ENCODE measurements at regions not wholly inside any gene's neighbourhood (a gene's known extent, or its start where the extent isn't known, plus 50 kb on each side); places are given as distances from the start of the nearest gene placed in this dataset.

- DNase-seq = no peak
These were observed 279.4 kb upstream of the MAN1A1 start for GRCh38 chr6:119628691-119629594.

DNA sequence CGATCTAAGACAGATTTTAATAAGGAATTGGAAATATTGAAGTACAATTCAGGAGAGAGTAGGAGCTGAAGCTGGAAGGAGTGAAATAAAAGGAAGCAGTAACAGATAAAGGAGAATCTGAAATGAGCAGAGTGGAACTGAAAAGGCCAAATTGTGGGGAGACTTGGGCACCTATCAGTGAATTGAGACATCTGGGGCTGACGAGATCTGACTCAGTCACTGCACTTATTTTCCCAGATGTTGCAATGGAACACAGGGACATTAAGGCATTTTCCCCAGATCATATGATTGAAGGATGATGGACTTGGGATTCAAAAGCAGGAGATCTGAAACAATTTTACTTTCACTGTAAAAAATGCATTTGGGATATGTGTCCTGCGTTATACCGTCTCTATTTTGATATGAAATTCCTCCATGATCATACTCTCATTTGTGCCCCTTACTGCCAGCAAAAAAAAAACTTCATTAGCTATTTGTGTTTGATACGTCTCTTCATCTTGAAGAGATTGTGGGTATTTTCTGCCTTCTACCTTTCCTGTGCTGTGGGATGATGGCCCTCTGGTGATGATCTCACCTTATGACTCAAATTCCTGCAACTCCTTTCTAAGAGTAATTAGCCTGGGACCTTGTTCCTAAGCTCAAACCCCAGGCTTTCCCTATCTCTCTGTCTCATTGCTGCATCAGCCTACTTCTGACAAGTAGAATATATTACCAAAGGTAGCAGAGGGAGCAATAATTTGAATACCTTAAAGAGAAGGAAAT lies 278.5 kb upstream of the MAN1A1 start:
- no peak for DNase-seq

DNA sequence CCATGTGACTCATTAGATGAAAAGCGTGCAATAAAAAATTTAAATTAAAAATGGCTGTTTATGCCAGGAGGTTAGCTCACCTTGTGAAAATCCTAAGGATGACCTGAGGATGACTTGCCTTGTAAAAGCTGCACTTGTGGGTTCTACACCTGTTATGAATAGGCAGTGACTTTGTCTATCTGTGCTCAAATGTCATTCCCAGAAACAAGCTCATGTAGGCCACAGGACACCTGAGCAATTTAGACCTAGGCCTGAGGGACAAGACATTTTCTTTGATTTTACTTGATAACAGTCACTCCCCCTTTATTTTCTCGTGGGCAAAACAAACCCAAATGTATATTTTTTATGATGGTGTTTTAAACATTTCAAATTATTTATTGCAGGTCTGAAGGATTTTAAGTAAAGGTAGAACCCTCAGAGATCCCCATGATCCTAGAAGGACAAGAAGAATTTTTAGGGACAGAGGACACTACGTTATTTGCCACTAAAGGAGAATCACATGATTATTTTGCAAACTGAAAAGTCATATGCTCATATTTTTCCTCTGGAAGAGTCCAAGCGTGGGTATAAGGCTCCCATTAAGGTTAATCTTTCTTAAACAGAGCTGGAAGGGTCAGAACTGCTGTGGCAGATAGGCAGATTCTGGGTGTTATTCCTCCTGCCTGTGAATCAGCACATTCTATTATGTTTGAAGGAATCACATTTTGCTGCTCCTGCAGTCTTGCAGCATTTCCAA lies 277.5 kb upstream of the MAN1A1 start:
- DNase-seq = no peak

DNA sequence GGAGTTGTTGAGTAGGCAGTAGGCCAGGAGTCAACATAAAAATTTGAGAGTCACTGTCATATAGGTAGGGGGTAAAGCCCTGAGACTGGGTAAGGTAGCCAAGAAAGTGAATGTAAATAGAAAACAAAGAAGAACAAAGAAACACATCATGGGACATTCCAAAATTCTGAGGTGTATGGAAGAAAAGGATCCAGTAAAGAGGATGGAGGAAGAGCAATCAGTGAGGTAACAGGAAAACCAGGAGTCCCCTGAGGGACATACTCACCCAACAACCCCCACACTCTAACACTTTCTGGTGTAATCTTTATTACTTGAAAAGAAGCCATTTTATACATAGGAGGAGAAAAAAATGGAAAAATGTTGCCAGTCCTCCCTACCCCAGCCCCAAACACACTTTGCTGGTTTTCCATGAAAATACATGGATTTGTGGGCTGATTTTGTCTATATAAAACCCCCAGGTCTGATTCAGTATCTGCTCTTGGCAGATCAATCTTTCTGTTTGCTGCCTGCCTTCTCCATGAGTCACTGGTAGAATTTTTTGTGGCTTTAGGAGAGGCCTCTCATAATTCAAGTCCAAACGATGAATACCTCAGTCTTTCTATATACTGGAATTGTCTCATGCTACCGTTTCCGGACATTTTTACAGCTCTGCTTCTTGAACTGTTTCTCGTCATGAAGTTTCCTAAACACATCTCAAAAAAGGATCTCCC lies 271.4 kb upstream of the MAN1A1 start:
- DNase-seq = no peak

DNA sequence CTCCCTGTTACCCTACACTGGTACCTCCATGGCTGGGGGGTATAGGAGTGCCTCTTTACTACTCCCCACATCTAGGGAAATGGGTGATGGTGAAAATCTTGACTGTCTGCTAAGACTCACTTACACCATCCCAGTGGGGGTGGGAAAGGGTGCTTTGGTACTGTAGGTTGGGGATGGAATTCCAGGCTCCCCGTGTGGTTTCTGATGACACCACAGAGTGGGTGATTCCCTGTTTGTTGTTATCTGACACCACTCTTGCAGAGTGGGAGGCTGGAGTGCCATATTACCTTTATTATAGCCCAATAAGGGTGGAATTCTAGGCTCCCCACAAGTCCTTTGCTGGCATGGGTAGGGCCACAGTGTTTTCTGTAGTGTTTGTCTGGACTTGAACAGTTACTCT lies 264.6 kb upstream of the MAN1A1 start:
- no peak for DNase-seq

DNA sequence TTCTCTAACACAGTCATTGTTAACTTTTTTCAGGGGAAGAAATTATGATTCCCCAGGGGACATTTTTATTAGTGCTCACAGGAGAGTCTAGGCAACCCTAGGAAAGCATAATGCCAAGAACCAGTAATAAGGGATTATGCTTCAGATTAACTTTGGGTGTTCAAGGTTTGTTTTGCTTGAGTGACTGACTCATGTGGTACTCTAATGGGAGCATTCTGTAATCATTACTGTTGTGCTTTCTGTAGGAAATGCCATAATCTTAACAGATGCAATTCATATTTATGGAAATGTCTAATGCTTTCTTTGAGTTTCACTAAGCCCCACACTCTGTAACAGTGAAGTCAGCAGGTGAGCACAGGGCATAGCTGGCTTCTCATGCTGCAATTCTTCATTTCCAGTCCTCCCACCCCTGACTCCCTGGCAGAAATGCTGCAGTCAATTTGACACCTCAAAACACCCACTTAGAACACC lies 263.4 kb upstream of the MAN1A1 start:
- no peak for DNase-seq

GRCh38 chr6:119612176-119612891 lies 262.8 kb upstream of the MAN1A1 start:
- no peak for DNase-seq

GRCh38 chr6:119610754-119611153 lies 261.2 kb upstream of the MAN1A1 start:
- DNase-seq = no peak

GRCh38 chr6:119610265-119610664 lies 260.7 kb upstream of the MAN1A1 start:
- DNase-seq = no peak

DNA sequence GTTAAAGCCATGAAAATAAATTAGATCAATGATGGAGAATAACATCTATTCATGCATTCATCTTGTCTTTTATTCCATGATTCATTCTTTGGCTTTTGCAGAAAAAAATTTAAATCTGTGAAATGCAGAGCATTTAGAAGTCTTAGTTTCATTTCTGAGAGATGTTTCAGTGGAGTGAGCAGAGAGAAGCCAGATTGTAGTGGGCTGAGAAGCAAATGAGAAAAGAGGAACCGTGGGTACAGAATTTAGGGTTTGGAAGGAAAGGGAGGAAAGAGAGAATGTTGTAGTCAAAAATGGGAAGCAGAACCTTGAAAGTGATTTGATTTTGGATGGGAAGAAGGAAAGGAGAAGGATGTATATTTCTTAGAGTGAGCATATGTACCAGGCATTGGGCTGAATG lies 260.3 kb upstream of the MAN1A1 start:
- no peak for DNase-seq

DNA sequence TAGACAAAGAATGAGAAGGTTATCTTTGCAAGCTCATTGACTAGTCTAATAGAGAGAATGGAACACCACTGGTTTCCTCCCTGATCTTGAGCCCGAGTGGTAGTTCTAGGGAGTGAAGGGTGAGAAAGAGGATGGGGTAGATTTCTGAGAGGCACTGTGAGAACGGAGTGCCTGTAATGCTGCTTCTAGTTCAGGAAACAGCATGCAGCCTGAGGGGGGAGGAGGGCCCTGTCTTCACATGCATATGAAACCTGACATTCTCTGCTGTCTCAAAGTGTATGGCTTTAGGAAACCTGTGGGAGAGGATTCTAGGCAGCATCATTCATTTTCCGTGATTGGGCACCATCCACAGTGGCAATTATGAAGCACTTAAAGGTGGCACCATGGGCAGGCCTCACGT lies 259.4 kb upstream of the MAN1A1 start:
- no peak for DNase-seq

DNA sequence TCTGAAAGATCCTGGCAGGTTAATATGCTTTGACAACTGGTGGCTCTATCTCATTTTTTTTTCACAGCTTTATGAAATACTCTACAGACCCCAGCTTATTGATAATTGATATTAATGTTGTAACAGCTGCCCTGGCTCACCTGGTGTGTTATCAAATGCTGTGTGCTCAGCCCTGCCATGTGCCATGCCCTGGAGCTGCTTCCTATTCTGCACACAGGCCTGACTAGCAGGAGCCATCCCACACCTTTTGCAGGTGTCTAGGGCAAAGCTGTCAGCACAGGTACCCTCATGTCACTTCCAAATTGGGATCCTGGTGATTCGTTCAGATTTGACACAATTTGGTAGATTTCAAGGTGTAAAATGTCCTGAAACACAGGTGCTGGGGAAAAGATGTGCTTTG lies 254.6 kb upstream of the MAN1A1 start:
- DNase-seq = no peak

GRCh38 chr6:119603501-119603900 lies 253.9 kb upstream of the MAN1A1 start:
- DNase-seq = no peak

- no peak for DNase-seq
These were observed 252.9 kb upstream of the MAN1A1 start for GRCh38 chr6:119602215-119603178.

GRCh38 chr6:119598883-119599282 lies 249.3 kb upstream of the MAN1A1 start:
- DNase-seq = no peak

- no peak for DNase-seq
These were observed 245.3 kb upstream of the MAN1A1 start for GRCh38 chr6:119594907-119595306.

- no peak for DNase-seq
These were observed 241.7 kb upstream of the MAN1A1 start for GRCh38 chr6:119591235-119591634.

DNA sequence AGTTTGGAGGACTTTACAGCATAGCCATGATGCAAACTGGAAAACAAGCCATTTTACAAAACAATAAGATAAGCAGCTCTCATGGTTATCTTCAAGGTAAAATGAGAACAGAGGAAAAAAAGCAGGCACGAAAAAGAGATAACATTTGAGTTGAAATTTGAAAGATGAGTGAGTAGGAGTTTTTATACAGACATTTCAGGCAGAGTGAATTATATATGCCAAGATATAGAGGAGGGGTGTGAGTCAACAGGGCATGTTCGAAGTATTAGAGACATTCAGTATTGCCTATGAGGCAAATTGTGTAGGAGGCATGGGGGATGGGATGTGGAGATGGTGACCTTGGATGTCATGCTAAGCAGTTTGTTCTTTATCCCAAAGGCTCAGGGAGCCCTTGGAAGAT lies 240.5 kb upstream of the MAN1A1 start:
- no peak for DNase-seq

GRCh38 chr6:119587537-119587936 lies 238.0 kb upstream of the MAN1A1 start:
- no peak for DNase-seq

- DNase-seq = no peak
These were observed 236.8 kb upstream of the MAN1A1 start for GRCh38 chr6:119586250-119586882.
